Vagina (tissue), 2 donors: ENCODE measurements at regions not wholly inside any gene's neighbourhood (a gene's known extent, or its start where the extent isn't known, plus 50 kb on each side); places are given as distances from the start of the nearest gene placed in this dataset.

Experiments used
- POLR2A ChIP-seq, 2 donors: fragments of 450-650 bp; IDR thresholded peaks; one replicate each; pipeline ENCODE4 v1.6.1; 2017; ENCODE audit warnings: antibody characterized with exemption in 2 of 2, mild to moderate bottlenecking in 2 of 2, moderate library complexity in 2 of 2
- TF ChIP-seq, protein P1 (sequence below), 3 experiments: fragments of 450-650 bp in 2 of 3; fragments of 200-600 bp in 1 of 3; sonication (generic) in 1 of 3; IDR thresholded peaks; one replicate each; pipeline ENCODE4 v1.5.1; 2017 to 2019; ENCODE audit warnings: antibody characterized with exemption in 3 of 3, mild to moderate bottlenecking in 2 of 3, moderate library complexity in 2 of 3

DNA sequence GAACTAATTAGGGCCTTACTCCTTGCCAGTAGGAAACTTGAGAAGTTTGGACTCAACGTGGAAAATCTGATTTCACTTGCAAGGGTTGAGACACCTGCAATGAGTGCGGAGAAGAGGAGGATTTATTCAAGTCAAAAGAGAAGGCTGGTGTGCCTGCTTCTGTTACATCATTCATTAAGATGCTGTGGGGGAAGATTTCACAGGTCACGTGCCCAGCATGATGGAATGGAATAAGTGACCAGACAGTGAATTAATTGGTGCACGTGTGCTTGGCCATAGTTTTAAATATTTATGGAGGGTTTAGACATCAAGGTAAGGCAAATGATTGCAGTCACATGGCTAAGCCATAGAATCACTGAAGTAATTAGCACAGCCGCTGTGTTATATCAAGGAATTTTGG lies 155.0 kb downstream of the C7orf25 start:
- no peak for TF ChIP-seq POLR2A (IDR thresholded peaks at IDR 0.05)
- TF ChIP-seq, protein P1, sequence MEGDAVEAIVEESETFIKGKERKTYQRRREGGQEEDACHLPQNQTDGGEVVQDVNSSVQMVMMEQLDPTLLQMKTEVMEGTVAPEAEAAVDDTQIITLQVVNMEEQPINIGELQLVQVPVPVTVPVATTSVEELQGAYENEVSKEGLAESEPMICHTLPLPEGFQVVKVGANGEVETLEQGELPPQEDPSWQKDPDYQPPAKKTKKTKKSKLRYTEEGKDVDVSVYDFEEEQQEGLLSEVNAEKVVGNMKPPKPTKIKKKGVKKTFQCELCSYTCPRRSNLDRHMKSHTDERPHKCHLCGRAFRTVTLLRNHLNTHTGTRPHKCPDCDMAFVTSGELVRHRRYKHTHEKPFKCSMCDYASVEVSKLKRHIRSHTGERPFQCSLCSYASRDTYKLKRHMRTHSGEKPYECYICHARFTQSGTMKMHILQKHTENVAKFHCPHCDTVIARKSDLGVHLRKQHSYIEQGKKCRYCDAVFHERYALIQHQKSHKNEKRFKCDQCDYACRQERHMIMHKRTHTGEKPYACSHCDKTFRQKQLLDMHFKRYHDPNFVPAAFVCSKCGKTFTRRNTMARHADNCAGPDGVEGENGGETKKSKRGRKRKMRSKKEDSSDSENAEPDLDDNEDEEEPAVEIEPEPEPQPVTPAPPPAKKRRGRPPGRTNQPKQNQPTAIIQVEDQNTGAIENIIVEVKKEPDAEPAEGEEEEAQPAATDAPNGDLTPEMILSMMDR (IDR thresholded peaks at IDR 0.05), result no peak
